GM23338 (cell line): ENCODE measurements at regions not wholly inside any gene's neighbourhood (a gene's known extent, or its start where the extent isn't known, plus 50 kb on each side); places are given as distances from the start of the nearest gene placed in this dataset.

ENCODE experiments used
- ATAC-seq: fragments of 200-7000 bp; cut with Tn5 transposase; 3 replicates; pipeline ENCODE4 v1.9.1; 2020
- DNase-seq: peaks from one replicate; pipeline ENCODE4 v3.0.0-alpha.2; 2015; ENCODE audit warnings: low spot score
- H2AFZ ChIP-seq: fragments of 200-600 bp; sonication (generic); 2 replicates; pipeline ENCODE4 v1.8.0; 2016; ENCODE audit warnings: antibody characterized with exemption, mild to moderate bottlenecking, moderate library complexity
- H3F3A ChIP-seq: fragments of 200-600 bp; sonication (generic); replicated peaks from 2 replicates; pipeline ENCODE4 v1.8.0; 2017; ENCODE audit warnings: antibody characterized with exemption, mixed run types, low read depth
- H3K27ac ChIP-seq: fragments of 200-600 bp; sonication (generic); 2 replicates; pipeline ENCODE4 v1.6.1; 2016; ENCODE audit warnings: low read depth
- H3K27me3 ChIP-seq: fragments of 200-600 bp; sonication (generic); 2 replicates; pipeline ENCODE4 v1.8.0; 2016; ENCODE audit warnings: mild to moderate bottlenecking, mixed run types, moderate library complexity; ENCODE audit not compliant: insufficient read depth
- H3K36me3 ChIP-seq: fragments of 200-600 bp; sonication (generic); 2 replicates; pipeline ENCODE4 v1.8.0; 2016; ENCODE audit warnings: mild to moderate bottlenecking; ENCODE audit not compliant: insufficient read depth
- H3K4me1 ChIP-seq: fragments of 200-600 bp; sonication (generic); 2 replicates; pipeline ENCODE4 v1.8.0; 2016; ENCODE audit warnings: mild to moderate bottlenecking, moderate library complexity; ENCODE audit not compliant: insufficient read depth
- H3K4me2 ChIP-seq: fragments of 200-600 bp; sonication (generic); 2 replicates; pipeline ENCODE4 v1.7.1; 2017; ENCODE audit warnings: mixed run types
- H3K4me3 ChIP-seq: fragments of 200-600 bp; sonication (generic); 2 replicates; pipeline ENCODE4 v1.6.1; 2016; ENCODE audit warnings: mixed run types
- H3K79me2 ChIP-seq: fragments of 200-600 bp; sonication (generic); replicated peaks from 2 replicates; pipeline ENCODE4 v1.8.0; 2017; ENCODE audit warnings: mild to moderate bottlenecking; ENCODE audit not compliant: insufficient read depth
- H3K9me2 ChIP-seq: fragments of 200-600 bp; sonication (generic); 2 replicates; pipeline ENCODE4 v1.8.0; 2017; ENCODE audit not compliant: insufficient read depth
- H4K20me1 ChIP-seq: fragments of 200-600 bp; sonication (generic); replicated peaks from 2 replicates; pipeline ENCODE4 v1.8.0; 2017; ENCODE audit warnings: mild to moderate bottlenecking; ENCODE audit not compliant: insufficient read depth
- H3K27ac Mint-ChIP-seq: 2 replicates; pipeline ENCODE4 v1.8.0; 2020; ENCODE audit warnings: inconsistent platforms, mild to moderate bottlenecking, moderate library complexity, mixed read lengths
- H3K27me3 Mint-ChIP-seq: 3 replicates; pipeline ENCODE4 v1.8.0; 2022; ENCODE audit warnings: low read depth, mild to moderate bottlenecking, moderate library complexity, mixed read lengths, inconsistent platforms; ENCODE audit not compliant: insufficient read depth, poor library complexity
- H3K36me3 Mint-ChIP-seq: 3 replicates; pipeline ENCODE4 v1.8.0; 2021; ENCODE audit warnings: low read depth, mild to moderate bottlenecking, inconsistent platforms, moderate library complexity, mixed read lengths
- H3K4me1 Mint-ChIP-seq: 3 replicates; pipeline ENCODE4 v1.8.0; 2020; ENCODE audit warnings: mild to moderate bottlenecking, inconsistent platforms, mixed read lengths
- H3K4me3 Mint-ChIP-seq: 3 replicates; pipeline ENCODE4 v1.8.0; 2021; ENCODE audit warnings: moderate library complexity, mild to moderate bottlenecking, inconsistent platforms, mixed read lengths
- H3K9me3 Mint-ChIP-seq: 3 replicates; pipeline ENCODE4 v1.8.0; 2020; ENCODE audit warnings: moderate library complexity, mild to moderate bottlenecking, inconsistent platforms, mixed read lengths
- CREB1 ChIP-seq: fragments of 250-450 bp; sonication (Bioruptor Pico); IDR thresholded peaks from 2 replicates; pipeline ENCODE4 v1.5.0; 2020; ENCODE audit warnings: low read depth, mild to moderate bottlenecking, moderate library complexity
- CTCF ChIP-seq, 2 experiments: fragments of 200-600 bp in 1 of 2; sonication (generic) in 1 of 2; conservative IDR thresholded peaks; 2 replicates each; pipeline versions ENCODE4 v1.5.1 to v1.6.1; 2016 to 2017; ENCODE audit warnings: antibody characterized with exemption in 2 of 2, low read depth in 2 of 2, mild to moderate bottlenecking in 2 of 2, moderate library complexity in 1 of 2
- ETS1 ChIP-seq: IDR thresholded peaks from 2 replicates; pipeline ENCODE4 v1.6.1; 2016; ENCODE audit warnings: antibody characterized with exemption
- EZH2 ChIP-seq: fragments of 200-600 bp; sonication (generic); IDR thresholded peaks from one replicate; pipeline ENCODE4 v1.8.0; 2017; ENCODE audit warnings: antibody characterized with exemption, mild to moderate bottlenecking, low read depth; ENCODE audit not compliant: unreplicated experiment
- JUNB ChIP-seq: IDR thresholded peaks from one replicate; pipeline ENCODE4 v1.6.1; 2016; ENCODE audit warnings: antibody characterized with exemption; ENCODE audit not compliant: unreplicated experiment
- NANOG ChIP-seq: IDR thresholded peaks from 2 replicates; pipeline ENCODE4 v1.6.1; 2016; ENCODE audit warnings: antibody characterized with exemption, borderline replicate concordance
- POLR2AphosphoS5 ChIP-seq: IDR thresholded peaks from 2 replicates; pipeline ENCODE4 v1.6.1; 2016; ENCODE audit warnings: antibody characterized with exemption, low read depth
- STAT1 ChIP-seq: IDR thresholded peaks from one replicate; pipeline ENCODE4 v1.6.1; 2016; ENCODE audit warnings: antibody characterized with exemption; ENCODE audit not compliant: unreplicated experiment
- ZNF331 ChIP-seq: fragments of 250-450 bp; sonication (Bioruptor Pico); IDR thresholded peaks from 2 replicates; pipeline ENCODE4 v1.5.0; 2020; ENCODE audit warnings: low read depth, mild to moderate bottlenecking, moderate library complexity
- TF ChIP-seq, protein P1 (sequence below): fragments of 250-450 bp; sonication (Bioruptor Pico); IDR thresholded peaks from 2 replicates; pipeline ENCODE4 v1.5.0; 2020; ENCODE audit warnings: mild to moderate bottlenecking, moderate library complexity

GRCh38 chr10:80708808-80709207, 171.1 kb downstream of the SH2D4B start:
- no peaks in the 10 kb centered on the region for H3K36me3 Mint-ChIP-seq
- Histone ChIP-seq H3K9me2 (no peaks in the 10 kb centered on the region; the same call in none of the 2 replicates), H3K36me3 (no peaks in the 10 kb centered on the region), H3K27ac (no peak overlapping the region), H3K27me3 (no peaks in the 10 kb centered on the region), H3K4me3 (no peak overlapping the region), H3K79me2 (no peaks in the 10 kb centered on the region), H3K4me2 (no peak overlapping the region), H4K20me1 (no peaks in the 10 kb centered on the region), H3F3A (no peaks in the 10 kb centered on the region), H3K4me1 (no peaks in the 10 kb centered on the region), H2AFZ (no peak overlapping the region)
- DNase-seq (no peak), ATAC-seq (no peak)
- no peaks in the 10 kb centered on the region for H3K9me3 Mint-ChIP-seq
- no peak overlapping the region for H3K27ac Mint-ChIP-seq
- TF ChIP-seq ZNF331 (CRISPR knock-in tag), result no peak
- no peaks in the 10 kb centered on the region for H3K4me1 Mint-ChIP-seq
- peaks cover 8% of the 10 kb centered on the region for H3K27me3 Mint-ChIP-seq
- no peak overlapping the region for H3K4me3 Mint-ChIP-seq

- H3K27me3 ChIP-seq, result no peaks in the 10 kb centered on the region
- H3K4me1 ChIP-seq, result no peaks in the 10 kb centered on the region
- no peak for DNase-seq
- no peaks in the 10 kb centered on the region; the same call in none of the 2 replicates for H3K9me2 ChIP-seq
- Mint-ChIP-seq H3K27me3 (peaks cover 7% of the 10 kb centered on the region), H3K4me3 (no peak overlapping the region), H3K4me1 (no peaks in the 10 kb centered on the region), H3K9me3 (no peaks in the 10 kb centered on the region), H3K27ac (no peak overlapping the region), H3K36me3 (no peaks in the 10 kb centered on the region)
- no peaks in the 10 kb centered on the region for H4K20me1 ChIP-seq
- H3K4me2 ChIP-seq, result no peak overlapping the region
- no peak for ATAC-seq
- H3K4me3 ChIP-seq, result no peak overlapping the region
- H3K79me2 ChIP-seq, result no peaks in the 10 kb centered on the region
- H2AFZ ChIP-seq, result no peak overlapping the region; the same call in 1 of the 2 replicates
- no peak overlapping the region for H3K27ac ChIP-seq
- H3K36me3 ChIP-seq, result no peaks in the 10 kb centered on the region
- no peaks in the 10 kb centered on the region for H3F3A ChIP-seq
- TF ChIP-seq POLR2AphosphoS5, result no peak
- no peak for TF ChIP-seq ZNF331 (CRISPR knock-in tag)
- no peak for TF ChIP-seq NANOG
- no peak for TF ChIP-seq STAT1
- no peak for TF ChIP-seq JUNB
- TF ChIP-seq, protein P1, sequence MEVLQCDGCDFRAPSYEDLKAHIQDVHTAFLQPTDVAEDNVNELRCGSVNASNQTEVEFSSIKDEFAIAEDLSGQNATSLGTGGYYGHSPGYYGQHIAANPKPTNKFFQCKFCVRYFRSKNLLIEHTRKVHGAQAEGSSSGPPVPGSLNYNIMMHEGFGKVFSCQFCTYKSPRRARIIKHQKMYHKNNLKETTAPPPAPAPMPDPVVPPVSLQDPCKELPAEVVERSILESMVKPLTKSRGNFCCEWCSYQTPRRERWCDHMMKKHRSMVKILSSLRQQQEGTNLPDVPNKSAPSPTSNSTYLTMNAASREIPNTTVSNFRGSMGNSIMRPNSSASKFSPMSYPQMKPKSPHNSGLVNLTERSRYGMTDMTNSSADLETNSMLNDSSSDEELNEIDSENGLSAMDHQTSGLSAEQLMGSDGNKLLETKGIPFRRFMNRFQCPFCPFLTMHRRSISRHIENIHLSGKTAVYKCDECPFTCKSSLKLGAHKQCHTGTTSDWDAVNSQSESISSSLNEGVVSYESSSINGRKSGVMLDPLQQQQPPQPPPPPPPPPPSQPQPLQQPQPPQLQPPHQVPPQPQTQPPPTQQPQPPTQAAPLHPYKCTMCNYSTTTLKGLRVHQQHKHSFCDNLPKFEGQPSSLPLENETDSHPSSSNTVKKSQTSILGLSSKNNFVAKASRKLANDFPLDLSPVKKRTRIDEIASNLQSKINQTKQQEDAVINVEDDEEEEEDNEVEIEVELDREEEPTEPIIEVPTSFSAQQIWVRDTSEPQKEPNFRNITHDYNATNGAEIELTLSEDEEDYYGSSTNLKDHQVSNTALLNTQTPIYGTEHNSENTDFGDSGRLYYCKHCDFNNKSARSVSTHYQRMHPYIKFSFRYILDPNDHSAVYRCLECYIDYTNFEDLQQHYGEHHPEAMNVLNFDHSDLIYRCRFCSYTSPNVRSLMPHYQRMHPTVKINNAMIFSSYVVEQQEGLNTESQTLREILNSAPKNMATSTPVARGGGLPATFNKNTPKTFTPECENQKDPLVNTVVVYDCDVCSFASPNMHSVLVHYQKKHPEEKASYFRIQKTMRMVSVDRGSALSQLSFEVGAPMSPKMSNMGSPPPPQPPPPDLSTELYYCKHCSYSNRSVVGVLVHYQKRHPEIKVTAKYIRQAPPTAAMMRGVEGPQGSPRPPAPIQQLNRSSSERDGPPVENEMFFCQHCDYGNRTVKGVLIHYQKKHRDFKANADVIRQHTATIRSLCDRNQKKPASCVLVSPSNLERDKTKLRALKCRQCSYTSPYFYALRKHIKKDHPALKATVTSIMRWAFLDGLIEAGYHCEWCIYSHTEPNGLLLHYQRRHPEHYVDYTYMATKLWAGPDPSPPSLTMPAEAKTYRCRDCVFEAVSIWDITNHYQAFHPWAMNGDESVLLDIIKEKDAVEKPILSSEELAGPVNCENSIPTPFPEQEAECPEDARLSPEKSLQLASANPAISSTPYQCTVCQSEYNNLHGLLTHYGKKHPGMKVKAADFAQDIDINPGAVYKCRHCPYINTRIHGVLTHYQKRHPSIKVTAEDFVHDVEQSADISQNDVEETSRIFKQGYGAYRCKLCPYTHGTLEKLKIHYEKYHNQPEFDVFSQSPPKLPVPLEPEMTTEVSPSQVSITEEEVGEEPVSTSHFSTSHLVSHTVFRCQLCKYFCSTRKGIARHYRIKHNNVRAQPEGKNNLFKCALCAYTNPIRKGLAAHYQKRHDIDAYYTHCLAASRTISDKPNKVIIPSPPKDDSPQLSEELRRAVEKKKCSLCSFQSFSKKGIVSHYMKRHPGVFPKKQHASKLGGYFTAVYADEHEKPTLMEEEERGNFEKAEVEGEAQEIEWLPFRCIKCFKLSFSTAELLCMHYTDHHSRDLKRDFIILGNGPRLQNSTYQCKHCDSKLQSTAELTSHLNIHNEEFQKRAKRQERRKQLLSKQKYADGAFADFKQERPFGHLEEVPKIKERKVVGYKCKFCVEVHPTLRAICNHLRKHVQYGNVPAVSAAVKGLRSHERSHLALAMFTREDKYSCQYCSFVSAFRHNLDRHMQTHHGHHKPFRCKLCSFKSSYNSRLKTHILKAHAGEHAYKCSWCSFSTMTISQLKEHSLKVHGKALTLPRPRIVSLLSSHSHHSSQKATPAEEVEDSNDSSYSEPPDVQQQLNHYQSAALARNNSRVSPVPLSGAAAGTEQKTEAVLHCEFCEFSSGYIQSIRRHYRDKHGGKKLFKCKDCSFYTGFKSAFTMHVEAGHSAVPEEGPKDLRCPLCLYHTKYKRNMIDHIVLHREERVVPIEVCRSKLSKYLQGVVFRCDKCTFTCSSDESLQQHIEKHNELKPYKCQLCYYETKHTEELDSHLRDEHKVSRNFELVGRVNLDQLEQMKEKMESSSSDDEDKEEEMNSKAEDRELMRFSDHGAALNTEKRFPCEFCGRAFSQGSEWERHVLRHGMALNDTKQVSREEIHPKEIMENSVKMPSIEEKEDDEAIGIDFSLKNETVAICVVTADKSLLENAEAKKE (CRISPR knock-in tag), result no peak
- TF ChIP-seq CTCF (conservative IDR thresholded peaks at IDR 0.05; ENCODE audit: low read depth in 2 of 2), result no peak
- TF ChIP-seq CREB1 (CRISPR knock-in tag), result no peak
- no peak for TF ChIP-seq ETS1
- no peak for TF ChIP-seq EZH2
Observed at GRCh38 chr10:80709866-80710265, 172.2 kb downstream of the SH2D4B start.
